ENCODE measurements at regions not wholly inside any gene's neighbourhood (a gene's known extent, or its start where the extent isn't known, plus 50 kb on each side); places are given as distances from the start of the nearest gene placed in this dataset.
"Not testable (repeated sequence)": the region's sequence is repeated elsewhere in the genome, so short reads cannot be mapped to it uniquely, and the experiment has no call there.

DNA sequence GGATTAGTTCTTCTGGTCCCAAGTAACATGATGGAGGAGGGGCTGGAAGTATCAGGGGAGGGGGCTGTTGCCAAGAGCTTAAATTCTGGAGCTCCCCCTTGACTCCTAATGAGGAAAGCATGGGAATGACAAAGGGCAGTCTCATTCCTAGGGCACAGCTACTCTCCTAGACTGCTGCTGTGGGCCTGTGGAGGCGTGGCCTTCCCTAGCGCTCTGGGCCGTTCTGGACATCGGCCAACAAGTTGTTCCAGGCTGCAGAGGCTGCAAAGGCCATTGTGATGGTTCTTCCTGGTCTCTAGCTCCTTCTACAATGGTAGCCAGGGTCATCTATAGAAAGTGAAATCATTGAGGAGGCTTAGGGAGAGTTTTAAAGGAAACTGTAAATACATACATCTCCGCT lies 916.6 kb downstream of the DIAPH3 start:
- no peak for DNase-seq (ENCODE audit: low read depth)

GRCh38 chr13:59250336-59251189 lies 913.2 kb downstream of the DIAPH3 start:
- no peak for DNase-seq (ENCODE audit: low read depth)

DNA sequence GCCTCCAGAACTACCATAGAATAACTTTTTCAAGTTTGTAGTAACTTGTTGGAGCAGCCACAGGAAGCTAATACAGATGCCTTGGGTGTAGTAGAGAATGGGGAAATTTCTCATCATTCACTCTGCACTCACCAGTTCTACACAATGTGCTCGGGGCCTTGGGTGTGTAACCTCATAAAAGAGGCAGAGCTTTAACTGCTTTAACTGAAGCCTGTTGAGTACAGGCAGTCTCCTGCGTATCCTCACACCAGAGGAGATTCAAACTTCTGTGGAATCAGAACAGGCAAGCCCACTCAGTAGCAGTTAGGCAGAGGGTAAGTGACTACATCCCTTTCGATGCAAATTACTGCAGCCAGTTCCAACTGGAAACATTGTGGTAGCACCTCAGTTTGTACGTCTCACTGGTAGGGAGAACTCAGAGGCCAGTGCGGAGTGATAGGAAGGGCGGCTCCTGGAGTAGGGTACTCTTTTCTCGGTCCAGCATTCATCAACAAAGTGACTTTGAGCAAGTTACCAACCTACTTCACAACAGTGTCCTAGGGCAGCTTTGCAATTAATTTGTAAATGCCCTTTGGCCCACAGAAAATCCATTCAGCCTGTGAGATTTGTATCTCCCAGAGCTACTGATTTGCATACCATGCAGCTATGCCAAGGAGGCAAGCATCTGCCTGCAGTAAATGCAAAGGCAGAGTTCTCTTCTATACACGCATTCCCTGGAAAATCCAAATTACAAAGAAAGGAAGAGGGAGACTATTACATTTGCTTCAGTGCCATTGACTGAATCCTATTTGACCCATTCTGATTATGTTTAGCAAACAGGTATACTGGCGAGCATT lies 904.3 kb downstream of the DIAPH3 start:
- DNase-seq (ENCODE audit: low read depth): no peak

DNA sequence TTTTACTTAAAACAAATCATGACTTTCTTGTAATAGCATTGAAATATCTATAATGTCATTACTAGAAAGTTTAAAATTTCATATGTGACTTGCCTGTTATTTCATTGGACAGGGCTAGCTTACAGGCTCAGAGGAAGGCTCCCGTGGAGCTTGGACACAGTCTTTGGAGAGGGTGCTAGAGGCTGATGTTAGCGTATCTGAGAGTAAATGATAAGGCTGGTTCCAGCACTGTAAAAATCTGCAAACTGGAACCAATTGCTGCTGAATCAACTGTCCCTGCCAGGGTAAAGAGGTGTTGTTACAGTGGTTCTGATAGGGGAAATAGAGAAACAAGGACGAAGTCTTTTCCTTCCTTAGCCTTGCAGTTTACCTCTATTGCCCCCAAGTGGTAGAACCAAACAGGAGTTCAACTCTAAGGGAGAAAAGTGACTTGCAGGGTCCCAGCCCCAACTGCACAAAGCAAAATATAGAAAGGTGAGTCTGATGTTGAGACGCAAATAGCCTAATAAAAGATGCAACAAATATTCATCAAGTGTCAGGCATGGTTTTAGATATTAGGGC lies 901.7 kb downstream of the DIAPH3 start:
- no peak for DNase-seq (ENCODE audit: low read depth)

DNA sequence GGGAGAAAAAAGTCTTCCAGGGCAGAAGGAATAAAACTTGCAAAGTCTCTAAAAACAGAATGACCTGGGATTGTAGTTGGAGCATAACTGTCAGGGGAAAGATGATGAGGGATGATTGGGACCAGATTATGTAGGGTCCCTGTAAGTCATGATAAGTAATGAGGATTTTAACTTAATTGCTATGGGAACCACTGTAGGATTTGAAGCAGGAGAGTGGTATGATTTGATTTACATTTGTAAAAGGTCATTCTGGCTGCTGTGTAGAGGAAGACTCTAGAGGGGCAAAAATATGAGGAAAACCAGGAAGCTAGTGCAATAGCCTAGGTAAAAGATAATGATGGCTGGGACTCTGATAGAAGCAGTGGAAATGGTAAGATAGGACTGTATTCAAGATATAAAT lies 900.2 kb downstream of the DIAPH3 start:
- no peak for DNase-seq (ENCODE audit: low read depth)

GRCh38 chr13:59266478-59267063 lies 897.2 kb downstream of the DIAPH3 start:
- no peak for DNase-seq (ENCODE audit: low read depth)

DNA sequence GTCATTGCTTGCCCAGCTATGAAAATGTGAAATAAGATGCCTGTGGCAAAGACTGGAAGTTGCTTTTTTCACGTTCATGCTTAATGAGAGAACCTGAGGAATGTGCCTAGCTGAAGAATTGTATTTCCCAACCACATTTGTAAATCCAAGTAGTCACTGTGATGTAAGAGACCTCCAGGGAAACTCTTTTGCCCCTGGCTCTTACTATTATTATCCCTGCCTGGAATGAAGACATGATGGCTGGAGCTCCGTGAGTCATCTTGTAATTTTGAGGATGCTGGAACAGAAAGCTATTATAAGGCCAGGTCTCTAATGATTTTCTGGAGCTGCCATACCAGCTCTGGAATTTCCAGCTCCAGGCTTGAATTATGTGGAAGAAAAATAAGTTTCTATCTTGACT lies 894.3 kb downstream of the DIAPH3 start:
- DNase-seq (ENCODE audit: low read depth): no peak

DNA sequence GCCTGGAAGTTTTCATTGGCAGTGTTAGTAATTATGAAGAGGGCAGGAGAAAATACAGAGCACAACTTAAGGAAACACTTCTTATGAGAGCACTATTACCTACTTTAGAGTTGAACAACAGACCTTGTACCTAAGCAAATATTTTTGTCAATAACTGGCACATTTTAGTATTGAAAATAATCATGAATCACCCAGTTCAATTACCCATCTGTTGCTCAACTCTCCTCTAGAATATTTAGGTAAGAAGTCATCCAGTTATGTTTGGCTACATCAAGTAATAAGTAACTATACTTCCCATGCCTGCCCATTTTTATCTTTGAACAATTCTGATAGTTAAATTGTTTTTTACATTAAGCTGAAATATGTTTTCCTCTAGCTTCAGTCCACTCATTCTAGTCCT lies 893.4 kb downstream of the DIAPH3 start:
- DNase-seq (ENCODE audit: low read depth): no peak

- DNase-seq (ENCODE audit: low read depth): no peak
These were observed 888.6 kb downstream of the DIAPH3 start for GRCh38 chr13:59274958-59275727.

DNA sequence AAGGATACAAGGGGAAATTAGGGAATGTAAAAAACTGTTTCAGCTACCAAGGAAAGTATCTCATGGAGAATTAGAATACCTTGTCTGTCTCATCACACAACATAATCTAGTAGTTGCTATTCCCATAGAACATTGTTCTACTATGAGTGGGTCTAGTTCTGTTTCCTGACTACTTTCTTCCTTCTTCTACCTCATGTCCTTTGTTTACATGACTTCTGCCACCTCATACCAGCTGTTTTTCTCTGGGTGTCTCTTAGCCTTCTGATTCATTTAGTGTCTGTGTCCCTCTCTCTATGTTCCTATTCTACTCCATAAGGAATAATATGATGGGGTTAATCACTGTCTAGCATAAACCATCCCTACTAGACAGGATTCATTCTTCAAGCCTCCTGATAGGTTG lies 887.3 kb downstream of the DIAPH3 start:
- no peak for DNase-seq (ENCODE audit: low read depth)

DNA sequence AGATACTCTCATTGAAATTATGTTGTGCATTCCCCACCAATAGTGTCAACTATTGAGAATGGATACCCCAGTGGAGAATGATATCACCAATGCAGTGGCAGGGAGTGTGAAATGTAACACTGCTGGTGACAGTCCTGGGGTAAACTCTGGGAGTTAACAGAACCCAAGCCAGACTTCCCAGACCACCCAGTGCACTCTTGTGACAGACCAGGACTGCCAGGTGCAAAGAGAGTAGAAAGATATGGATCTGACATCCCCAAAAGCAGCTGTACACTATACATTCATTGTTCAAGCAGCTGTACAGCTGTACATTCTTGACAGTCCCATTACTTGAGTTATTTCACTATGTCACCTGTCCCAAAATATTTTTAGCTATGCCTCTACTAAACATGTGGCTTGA lies 886.6 kb downstream of the DIAPH3 start:
- no peak for DNase-seq (ENCODE audit: low read depth)

GRCh38 chr13:59279028-59279427 lies 884.7 kb downstream of the DIAPH3 start:
- no peak for DNase-seq (ENCODE audit: low read depth)

DNA sequence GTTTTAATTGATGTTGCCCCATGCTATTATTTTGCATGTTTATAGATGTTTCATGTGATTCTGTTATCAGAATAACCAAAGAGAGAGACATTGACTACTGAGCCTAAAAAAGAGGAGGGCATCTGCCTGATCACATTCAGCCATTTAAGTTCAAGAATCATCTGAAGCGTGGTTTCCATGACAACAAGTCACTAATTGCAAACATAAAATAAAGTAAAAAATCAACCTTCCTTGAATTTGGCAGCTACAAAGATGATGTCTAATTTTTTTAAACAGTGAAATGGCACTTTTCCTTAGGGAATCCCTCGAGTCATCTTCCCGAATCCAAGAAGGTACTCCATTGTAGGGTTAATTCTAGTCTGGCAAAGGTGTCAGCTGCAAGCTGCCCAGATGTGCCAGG lies 884.2 kb downstream of the DIAPH3 start:
- DNase-seq (ENCODE audit: low read depth): no peak

- no peak for DNase-seq (ENCODE audit: low read depth)
These were observed 883.4 kb downstream of the DIAPH3 start for GRCh38 chr13:59280297-59280696.

GRCh38 chr13:59281453-59281852 lies 882.3 kb downstream of the DIAPH3 start:
- DNase-seq (ENCODE audit: low read depth): no peak

DNA sequence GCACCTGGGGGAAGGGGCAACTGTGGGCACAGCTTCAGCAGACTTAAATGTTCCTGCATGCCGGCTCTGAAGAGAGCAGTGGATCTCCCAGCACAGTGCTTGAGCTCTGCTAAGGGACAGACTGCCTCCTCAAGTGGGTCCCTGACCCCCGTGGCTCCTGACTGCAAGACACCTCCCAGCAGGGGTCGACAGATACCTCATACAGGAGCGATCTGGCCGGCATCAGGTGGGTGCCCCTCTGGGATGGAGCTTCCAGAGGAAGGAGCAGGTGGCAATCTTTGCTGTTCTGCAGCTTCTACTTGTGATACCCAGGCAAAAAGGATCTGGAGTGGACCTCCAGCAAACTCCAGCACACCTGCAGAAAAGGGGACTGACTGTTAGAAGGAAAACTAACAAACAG lies 871.5 kb downstream of the DIAPH3 start:
- not testable (repeated sequence) for DNase-seq (ENCODE audit: low read depth)

DNA sequence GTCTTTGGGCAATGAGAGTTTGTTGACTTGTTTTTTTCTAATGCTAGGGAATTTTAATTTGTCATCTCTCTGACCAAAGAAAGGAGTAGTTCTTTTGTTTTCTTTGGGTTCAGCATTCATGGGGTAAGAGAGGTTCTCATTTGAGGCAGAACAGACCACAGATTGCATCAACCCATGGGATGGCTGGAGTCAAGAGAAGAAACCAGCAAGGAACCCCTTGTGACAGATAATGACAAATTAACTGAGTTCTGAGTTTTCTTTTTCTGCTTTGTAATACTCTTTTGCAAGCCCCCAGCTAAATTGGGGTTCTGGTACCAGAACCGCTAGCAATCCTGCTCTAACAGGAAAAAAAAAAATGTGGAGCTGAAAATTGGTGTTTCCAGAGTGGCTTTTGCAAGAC lies 864.1 kb downstream of the DIAPH3 start:
- no peak for DNase-seq (ENCODE audit: low read depth)

- DNase-seq (ENCODE audit: low read depth): no peak
These were observed 863.2 kb downstream of the DIAPH3 start for GRCh38 chr13:59300355-59301173.

DNA sequence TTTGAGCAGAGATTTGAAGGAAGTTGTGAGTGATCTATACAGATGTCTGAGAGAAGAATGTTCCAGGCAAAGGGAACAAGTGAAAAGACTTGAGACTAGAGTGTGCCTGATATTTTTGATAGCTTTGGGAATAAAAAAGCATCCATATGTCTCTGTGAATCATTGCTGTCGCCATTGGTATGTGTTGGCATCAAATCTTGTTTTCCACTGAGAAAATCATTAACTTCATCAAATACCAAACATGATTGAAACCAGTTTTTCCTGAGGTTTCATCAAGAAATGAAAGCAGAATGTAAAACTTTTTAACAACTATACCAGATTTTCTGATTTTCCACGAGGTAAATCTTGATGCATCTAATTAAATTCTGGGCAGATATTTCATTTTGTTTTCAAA lies 862.6 kb downstream of the DIAPH3 start:
- DNase-seq (ENCODE audit: low read depth): no peak

- no peak for DNase-seq (ENCODE audit: low read depth)
These were observed 860.3 kb downstream of the DIAPH3 start for GRCh38 chr13:59303433-59303832.

- no peak for DNase-seq (ENCODE audit: low read depth)
These were observed 859.1 kb downstream of the DIAPH3 start for GRCh38 chr13:59304596-59304995.

Data from GM04504 (cell line).